Testis (tissue), 2 donors: ENCODE measurements at regions not wholly inside any gene's neighbourhood (a gene's known extent, or its start where the extent isn't known, plus 50 kb on each side); places are given as distances from the start of the nearest gene placed in this dataset.

Experiments used
- POLR2A ChIP-seq: fragments of 450-650 bp; IDR thresholded peaks from one replicate; pipeline ENCODE4 v1.6.1; 2017; ENCODE audit warnings: antibody characterized with exemption, mild to moderate bottlenecking, moderate library complexity
- TF ChIP-seq, protein P1 (sequence below), 3 experiments: fragments of 450-650 bp in 2 of 3; fragments of 200-600 bp in 1 of 3; sonication (generic) in 1 of 3; IDR thresholded peaks; one replicate each; pipeline ENCODE4 v1.5.1; 2016 to 2019; ENCODE audit warnings: antibody characterized with exemption in 3 of 3, mild to moderate bottlenecking in 2 of 3, moderate library complexity in 1 of 3

DNA sequence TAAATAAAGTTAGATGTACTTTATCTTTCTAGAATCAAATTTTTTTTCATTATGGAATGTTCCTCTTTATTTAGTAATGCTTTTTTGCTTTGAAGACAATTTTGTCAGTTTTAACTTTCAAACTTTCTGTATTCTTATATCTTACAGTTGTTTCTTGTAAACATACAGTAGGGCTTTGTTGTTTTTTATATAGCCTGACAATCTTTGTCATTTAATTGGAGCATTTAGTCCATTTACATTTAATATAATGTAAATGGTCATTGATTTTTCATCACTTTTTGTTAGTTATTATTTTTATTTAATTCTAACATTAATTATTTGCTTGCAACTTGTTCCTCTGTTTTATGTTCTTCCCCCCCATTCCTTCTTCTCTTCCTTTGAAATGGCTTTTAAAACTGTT lies 55.4 kb upstream of the RNU6-1 start:
- TF ChIP-seq, protein P1, sequence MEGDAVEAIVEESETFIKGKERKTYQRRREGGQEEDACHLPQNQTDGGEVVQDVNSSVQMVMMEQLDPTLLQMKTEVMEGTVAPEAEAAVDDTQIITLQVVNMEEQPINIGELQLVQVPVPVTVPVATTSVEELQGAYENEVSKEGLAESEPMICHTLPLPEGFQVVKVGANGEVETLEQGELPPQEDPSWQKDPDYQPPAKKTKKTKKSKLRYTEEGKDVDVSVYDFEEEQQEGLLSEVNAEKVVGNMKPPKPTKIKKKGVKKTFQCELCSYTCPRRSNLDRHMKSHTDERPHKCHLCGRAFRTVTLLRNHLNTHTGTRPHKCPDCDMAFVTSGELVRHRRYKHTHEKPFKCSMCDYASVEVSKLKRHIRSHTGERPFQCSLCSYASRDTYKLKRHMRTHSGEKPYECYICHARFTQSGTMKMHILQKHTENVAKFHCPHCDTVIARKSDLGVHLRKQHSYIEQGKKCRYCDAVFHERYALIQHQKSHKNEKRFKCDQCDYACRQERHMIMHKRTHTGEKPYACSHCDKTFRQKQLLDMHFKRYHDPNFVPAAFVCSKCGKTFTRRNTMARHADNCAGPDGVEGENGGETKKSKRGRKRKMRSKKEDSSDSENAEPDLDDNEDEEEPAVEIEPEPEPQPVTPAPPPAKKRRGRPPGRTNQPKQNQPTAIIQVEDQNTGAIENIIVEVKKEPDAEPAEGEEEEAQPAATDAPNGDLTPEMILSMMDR (IDR thresholded peaks at IDR 0.05) = no peak
- no peak for TF ChIP-seq POLR2A
